Stimulated activated CD4-positive, alpha-beta T cell treated with anti-CD3 and anti-CD28 coated beads, Interleukin-2, amount 100 ng/mL, for 48 hours (primary cell): ENCODE measurements at regions not wholly inside any gene's neighbourhood (a gene's known extent, or its start where the extent isn't known, plus 50 kb on each side); places are given as distances from the start of the nearest gene placed in this dataset.

ENCODE experiments used
- DNase-seq, 2 donors: peaks; one replicate each; pipeline ENCODE4 v3.0.0-alpha.2; 2020

DNA sequence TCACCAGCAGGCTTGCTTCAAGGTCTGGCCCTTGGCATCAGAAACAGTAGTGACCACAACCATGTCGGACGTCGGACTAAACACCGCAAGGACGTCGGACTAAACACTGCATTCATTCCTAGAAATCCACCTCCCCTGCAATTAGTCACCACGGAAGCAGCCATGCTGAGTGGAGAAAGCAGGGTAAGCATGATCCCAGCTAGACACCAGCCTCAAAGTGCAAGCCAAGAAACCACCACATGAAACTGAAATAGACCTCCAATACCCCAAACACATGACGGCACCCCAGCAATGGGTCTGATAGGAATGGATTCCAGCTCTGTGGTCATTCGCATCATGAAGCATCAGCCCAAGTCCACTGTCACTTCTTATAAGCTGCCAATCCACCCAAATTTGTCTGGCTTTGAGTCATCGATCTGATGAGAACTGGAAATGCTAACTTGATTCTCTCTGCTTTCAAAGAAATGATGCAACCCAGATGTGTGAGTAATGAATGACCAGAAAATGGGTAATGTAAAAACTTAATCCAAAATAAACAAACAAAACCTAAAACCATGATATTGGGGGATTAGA, 348.3 kb upstream of the TMCO5A start:
- DNase-seq: no peak

GRCh38 chr15:37586976-37587375, 347.5 kb upstream of the TMCO5A start:
- no peak for DNase-seq

DNA sequence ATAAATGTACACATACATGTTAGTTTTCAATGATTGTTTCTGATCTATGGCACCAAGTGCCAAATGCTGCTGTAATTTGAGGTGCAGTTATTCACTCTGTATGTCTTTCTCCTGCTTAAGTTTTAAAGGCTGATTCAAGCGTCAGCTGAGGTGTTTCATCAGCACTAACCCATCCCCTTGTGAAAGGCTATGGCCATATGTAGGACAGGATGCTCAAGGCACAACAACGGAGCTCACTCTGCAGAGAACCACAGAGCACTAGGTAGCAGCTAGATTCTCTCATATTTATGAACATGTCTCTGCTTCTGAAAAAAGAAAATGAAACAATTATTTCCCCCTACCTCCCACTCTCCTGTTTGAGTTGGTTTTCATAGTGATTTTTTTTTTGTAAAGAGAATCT, 340.0 kb upstream of the TMCO5A start:
- DNase-seq: no peak

DNA sequence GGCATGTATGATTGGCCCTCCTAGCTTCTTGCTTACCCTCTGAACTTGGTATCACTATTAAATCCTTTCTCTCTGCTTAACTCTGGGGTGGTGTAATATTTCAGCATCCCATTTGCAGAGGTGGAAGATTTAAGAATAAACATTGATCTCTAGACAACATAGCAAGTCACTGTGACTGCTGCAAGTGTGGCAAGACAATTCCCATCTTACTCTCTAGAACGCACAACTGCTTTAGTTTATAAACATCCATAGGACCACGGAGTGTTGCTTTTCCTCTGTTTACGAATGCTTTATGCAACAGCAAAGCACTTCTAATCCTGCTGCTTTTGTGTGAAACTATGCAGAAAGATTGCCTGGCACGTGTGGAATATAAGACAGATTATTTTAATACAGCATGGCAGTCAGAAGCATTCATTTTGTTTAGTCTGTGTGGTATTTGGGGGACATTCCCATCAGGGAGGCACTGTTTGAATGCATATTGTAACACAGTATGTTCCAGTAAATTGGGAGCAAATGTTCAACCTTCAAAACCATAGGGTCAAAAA, 338.9 kb upstream of the TMCO5A start:
- DNase-seq: no peak

DNA sequence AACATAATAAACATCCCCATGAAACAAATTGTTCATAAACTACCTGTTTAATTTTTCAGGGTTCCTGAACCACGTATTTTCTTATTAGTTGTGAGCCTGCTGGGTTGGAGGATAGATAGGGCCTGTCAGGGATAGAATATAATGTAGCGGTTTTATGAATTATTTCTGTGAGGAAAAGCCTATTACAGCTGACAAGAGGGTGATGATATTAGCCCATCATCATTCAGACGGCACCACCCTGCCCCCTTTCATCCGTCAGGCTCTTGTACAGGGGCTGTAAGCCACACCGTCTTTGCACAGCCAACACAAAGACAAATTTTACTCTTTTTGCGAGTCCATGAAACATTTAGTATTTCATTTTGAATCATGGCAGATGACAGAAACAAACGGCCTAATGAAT, 335.3 kb upstream of the TMCO5A start:
- DNase-seq: no peak

- DNase-seq: no peak
These were observed 318.2 kb upstream of the TMCO5A start for GRCh38 chr15:37616215-37616614.

DNA sequence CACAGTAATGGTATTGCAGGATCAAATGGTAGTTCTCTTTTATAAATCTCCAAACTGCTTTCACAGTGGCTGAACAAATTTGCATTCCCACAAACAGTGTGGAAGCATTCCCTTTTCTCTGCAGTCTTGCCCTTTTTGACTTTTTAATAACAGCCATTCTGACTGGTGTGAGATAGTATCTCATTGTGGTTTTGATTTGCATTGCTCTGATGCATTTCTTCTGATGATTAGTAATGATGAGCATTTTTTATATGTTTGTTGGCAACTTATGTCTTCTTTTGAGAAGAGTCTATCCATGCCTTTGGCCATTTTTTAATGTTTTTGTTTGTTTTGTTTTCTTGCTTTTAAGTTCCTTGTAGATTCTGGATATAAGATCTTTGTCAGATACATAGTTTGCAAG, 316.1 kb upstream of the TMCO5A start:
- no peak for DNase-seq

DNA sequence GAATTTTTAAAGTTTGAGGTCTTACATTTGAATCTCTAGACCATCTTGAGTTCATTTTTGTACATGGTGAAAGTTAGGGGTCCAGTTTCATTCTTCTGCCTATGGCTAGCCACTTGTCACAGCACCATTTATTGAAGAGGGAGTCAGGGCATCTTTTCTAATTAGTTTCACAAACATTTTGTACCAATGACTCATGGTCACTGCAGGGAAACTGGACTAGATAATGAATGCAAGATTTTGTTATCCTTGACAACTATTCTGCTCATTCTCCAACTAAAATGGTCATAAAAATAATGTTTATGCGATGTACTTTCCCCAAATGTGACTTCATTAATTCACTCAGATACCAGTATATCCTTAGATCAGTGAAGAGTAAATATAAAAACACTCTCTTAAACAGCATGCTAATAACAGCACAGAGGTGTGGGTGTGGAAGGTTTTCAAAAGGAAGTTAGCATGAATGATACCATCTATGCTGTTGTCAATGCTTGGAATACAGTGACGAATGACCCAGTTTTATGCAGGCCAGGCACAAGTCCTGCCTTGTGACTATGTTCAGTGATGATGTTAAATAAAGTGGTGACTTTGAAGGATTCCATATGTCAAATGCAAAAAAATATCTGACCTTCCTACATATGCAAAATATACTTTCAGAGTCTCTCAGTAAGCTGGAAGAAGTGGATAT, 314.9 kb upstream of the TMCO5A start:
- no peak for DNase-seq

GRCh38 chr15:37625576-37625975, 308.9 kb upstream of the TMCO5A start:
- no peak for DNase-seq

- no peak for DNase-seq
These were observed 305.9 kb upstream of the TMCO5A start for GRCh38 chr15:37628507-37628906.

DNA sequence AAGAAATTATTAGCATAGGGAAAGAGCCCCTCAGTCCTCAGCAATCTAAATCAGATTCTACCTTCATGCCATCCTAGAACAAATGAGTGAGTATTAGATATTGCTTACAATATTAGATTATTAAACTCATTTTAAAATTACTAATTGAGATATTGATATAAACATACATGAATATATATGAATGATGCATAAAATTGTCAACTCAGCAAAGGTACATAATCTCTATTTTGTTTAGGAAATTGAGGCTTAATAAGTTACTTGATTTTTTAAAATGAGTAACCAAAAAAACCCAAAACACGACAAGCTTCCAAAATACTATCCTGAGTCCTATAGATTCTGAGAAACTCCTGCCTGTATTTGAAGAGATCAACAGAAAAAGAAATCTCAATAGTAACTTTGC, 297.7 kb upstream of the TMCO5A start:
- no peak for DNase-seq

DNA sequence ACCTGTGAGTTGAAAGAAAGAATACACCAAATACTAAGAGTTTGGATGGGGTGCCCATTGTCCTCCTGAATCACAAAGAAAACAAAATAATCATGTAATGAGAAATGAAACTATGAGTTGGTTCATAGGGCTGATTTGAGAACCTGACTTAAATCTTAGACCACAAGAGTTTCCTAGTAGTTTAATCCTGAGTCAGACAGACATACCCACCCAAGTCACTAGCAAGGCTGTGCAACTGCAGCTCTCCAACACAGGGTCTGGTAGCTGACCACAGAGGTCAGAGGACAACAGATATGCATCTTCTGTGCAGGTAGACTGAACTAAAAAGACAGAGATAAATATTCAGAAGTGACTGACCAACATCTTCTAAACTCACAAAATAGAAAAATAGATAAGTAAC, 296.3 kb upstream of the TMCO5A start:
- DNase-seq: no peak

DNA sequence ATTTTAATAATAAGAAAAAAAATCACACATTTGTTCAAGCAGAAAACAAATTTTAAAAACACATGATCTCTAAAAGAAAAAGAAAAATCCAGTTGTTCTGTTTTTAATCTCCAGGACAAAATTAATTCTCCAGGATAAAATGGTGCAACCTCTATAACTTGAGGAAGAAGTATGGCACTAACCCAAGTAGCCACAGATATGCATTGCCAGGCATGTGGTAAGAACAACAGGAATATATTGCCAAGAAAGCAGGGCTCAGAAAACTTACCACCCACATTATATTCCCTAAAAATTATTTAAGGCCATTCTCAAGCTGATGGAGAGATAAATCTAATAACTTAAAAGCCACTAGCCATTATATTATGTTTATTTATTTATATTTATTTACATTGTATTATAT, 295.7 kb upstream of the TMCO5A start:
- no peak for DNase-seq

GRCh38 chr15:37652646-37653417, 281.6 kb upstream of the TMCO5A start:
- DNase-seq: no peak

DNA sequence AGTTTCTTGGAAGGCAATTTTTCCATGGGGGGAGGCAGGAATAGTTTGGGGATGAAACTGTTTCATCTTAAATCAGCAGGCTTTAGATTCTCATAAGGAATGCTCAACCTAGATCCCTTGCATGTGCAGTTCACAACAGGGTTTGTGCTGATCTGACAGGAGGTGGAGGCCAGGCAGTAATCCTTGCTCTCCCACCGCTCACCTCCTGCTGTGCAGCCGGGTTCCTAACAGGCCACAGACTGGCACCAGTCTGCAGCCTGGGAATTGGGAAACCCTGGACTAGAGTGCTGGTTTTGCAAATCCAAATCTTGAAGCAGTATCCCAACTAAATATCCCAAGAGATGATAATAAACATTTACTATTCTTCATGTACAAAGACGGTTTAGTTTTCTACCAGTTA, 256.3 kb upstream of the TMCO5A start:
- DNase-seq: no peak

- no peak for DNase-seq
These were observed 254.8 kb upstream of the TMCO5A start for GRCh38 chr15:37679627-37680026.

GRCh38 chr15:37682304-37682703, 252.1 kb upstream of the TMCO5A start:
- no peak for DNase-seq

GRCh38 chr15:37691911-37692310, 242.5 kb upstream of the TMCO5A start:
- no peak for DNase-seq

DNA sequence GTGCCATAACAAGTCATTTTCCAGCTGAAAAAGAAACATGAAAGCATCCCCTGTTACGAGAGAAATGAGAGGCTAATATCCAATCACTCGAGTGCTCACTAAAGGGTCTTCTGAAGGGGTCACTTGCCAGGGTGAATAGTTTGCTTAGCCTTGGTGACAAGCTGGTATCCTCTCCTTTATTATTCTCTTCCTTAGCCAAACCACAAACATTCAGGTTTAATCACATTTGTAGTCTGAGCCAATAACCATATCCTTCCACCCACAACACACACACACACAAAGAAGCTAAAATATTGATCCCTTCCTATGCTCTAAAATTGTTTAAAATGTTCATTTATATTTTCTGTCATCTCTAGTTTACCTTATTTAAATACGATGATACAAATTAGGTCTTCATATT, 240.5 kb upstream of the TMCO5A start:
- DNase-seq: no peak

GRCh38 chr15:37695719-37696118, 238.7 kb upstream of the TMCO5A start:
- DNase-seq: no peak

GRCh38 chr15:37698679-37699078, 235.8 kb upstream of the TMCO5A start:
- no peak for DNase-seq

- DNase-seq: no peak
These were observed 233.2 kb upstream of the TMCO5A start for GRCh38 chr15:37701230-37701629.

GRCh38 chr15:37709669-37710068, 224.8 kb upstream of the TMCO5A start:
- DNase-seq: no peak

DNA sequence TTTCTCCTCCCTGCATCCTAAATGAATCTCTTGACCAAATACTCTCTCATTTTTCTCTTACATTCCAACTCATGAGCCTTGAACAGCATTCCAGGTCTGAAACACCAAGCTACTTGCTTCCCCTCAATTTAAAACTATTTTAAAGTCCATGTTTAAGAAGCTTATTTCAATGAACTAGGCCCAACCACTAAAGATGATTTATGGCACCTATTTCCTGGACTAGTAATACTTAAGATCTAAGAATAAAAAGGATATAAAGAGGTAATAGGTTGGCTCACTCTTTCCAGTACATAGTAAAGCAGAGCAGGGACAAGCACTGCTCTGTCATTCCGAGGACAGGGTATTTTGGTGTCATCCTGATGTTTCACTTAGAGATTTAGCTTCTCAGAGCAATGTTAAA, 219.3 kb upstream of the TMCO5A start:
- DNase-seq: no peak
